ENCODE measurements at regions not wholly inside any gene's neighbourhood (a gene's known extent, or its start where the extent isn't known, plus 50 kb on each side); places are given as distances from the start of the nearest gene placed in this dataset.
"Not testable (repeated sequence)": the region's sequence is repeated elsewhere in the genome, so short reads cannot be mapped to it uniquely, and the experiment has no call there.

DNA sequence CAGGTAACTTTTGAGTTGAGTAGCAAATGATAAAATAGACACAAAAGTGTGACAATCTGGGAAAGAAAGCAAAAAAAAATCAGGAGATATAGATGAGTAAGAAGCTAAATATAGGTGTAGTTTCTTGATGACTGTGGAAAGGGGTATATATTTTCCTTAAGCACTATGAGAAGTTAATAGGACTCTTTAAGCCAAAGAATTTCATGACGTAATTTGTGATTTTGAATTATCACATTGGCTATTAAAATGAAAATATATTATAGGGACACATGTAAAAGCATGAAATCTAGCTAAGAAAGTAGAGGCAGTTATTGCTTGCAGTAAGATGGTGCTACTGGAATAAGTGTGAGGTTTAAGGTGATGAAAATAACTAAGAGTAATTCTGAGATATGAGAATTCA is 759.1 kb downstream of the KCNT2 start:
- Histone ChIP-seq H3K4me1 (ENCODE audit: insufficient read depth, low read length) (peaks cover 55% of the 10 kb centered on the region), H3K9ac (ENCODE audit: low read depth, low read length) (peak overlapping the region; percentile 41; the same call in 1 of the 2 replicates), H3K9me3 (ENCODE audit: control insufficient read depth, insufficient read depth, low read length) (no peaks in the 10 kb centered on the region)

DNA sequence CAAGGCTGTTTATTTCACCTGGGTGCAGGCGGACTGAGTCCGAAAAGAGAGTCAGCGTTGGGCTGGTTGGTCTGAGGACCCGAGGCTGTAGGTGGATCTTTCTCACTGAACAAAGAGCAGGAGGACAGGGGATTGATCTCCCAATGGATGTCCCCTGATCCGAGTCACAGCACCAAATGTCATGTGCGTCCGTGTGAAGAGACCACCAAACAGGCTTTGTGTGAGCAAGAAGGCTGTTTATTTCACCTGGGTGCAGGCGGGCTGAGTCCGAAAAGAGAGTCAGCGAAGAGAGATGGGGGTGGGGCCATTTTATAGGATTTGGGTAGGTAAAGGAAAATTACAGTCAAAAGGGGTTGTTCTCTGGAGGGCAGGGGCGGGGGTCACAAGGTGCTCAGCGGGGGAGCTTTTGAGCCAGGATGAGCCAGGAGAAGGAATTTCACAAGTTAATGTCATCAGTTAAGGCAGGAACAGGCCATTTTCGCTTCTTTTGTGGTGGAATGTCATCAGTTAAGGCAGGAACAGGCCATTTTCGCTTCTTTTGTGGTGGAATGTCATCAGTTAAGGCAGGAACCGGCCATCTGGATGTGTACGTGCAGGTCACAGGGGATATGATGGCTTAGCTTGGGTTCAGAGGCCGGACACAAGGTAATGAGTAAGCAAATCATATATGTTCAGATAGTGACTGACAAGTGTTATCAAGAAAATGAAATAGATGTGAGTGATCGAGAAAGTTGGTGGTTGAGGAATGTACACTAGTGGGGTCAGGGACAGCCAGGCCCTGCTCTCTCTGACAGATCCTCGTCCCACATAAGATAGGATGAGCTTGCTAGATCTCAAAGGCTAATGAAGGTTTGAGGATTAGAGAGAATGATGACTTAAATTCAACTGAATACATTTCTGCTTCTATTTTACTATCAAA is 760.0 kb downstream of the KCNT2 start:
- H3K9me3 ChIP-seq (ENCODE audit: control insufficient read depth, insufficient read depth, low read length); H3K36me3 ChIP-seq (ENCODE audit: insufficient read depth, low read length): not testable (repeated sequence)
- peaks cover 47% of the 10 kb centered on the region for H3K4me1 ChIP-seq (ENCODE audit: insufficient read depth, low read length)
- H3K9ac ChIP-seq (ENCODE audit: low read depth, low read length): peak overlapping the region; percentile 91

More for the DNA sequence above, 759.1 kb downstream of the KCNT2 start:
- no peaks in the 10 kb centered on the region for H3K36me3 ChIP-seq (ENCODE audit: insufficient read depth, low read length)

- no peaks in the 10 kb centered on the region for H3K36me3 ChIP-seq (ENCODE audit: insufficient read depth, low read length)
- H3K9ac ChIP-seq (ENCODE audit: low read depth, low read length): no peak overlapping the region
- H3K9me3 ChIP-seq (ENCODE audit: control insufficient read depth, insufficient read depth, low read length): no peaks in the 10 kb centered on the region
- H3K4me1 ChIP-seq (ENCODE audit: insufficient read depth, low read length): peaks cover 16% of the 10 kb centered on the region; the same call in 1 of the 2 replicates
Observed at GRCh38 chr1:195831789-195832188, 776.5 kb downstream of the KCNT2 start.

DNA sequence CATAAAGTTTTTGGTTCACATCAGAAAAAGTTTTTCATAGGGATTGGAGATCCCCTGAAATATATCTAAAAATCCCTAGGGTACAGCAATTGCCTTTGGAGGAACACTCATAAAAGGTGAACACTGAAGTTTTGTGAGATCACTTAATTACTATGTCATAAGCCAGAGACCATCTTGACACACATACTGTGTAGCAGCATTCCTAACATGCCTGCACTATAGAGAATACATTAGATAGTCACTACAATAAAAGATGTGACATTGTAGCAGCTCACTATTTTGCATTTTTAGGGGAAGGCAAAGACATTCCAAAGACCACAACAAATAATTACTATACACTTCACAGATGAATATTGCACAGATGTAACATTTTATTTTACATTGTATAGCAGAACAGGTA is 779.9 kb downstream of the KCNT2 start:
- Histone ChIP-seq H3K4me1 (ENCODE audit: insufficient read depth, low read length) (peaks cover 20% of the 10 kb centered on the region; the same call in 1 of the 2 replicates), H3K36me3 (ENCODE audit: insufficient read depth, low read length) (no peaks in the 10 kb centered on the region), H3K9me3 (ENCODE audit: control insufficient read depth, insufficient read depth, low read length) (no peaks in the 10 kb centered on the region), H3K9ac (ENCODE audit: low read depth, low read length) (no peak overlapping the region)

DNA sequence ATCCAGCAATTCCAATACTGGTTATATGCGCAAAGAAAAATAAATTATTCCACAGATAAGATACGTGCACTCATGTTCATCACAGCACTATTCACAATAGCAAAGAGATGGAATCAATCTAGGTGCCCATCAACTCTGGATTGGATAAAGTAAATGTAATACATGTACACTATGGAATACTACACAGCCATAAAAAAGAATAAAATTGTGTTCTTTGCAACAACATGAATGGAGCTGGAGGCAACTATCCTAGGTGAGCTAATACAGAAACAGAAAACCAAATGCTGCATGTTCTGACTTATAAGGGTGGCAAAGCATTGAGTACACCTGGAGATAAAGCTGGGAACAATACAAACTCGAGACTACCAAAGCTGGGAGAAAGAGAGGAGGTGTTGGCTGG is 787.3 kb downstream of the KCNT2 start:
- Histone ChIP-seq H3K9ac (ENCODE audit: low read depth, low read length) (no peak overlapping the region), H3K4me1 (ENCODE audit: insufficient read depth, low read length) (peaks cover 7% of the 10 kb centered on the region; the same call in 1 of the 2 replicates), H3K9me3 (ENCODE audit: control insufficient read depth, insufficient read depth, low read length) (peaks cover 2% of the 10 kb centered on the region; the same call in 1 of the 2 replicates), H3K36me3 (ENCODE audit: insufficient read depth, low read length) (peaks cover 5% of the 10 kb centered on the region; the same call in 1 of the 2 replicates)

DNA sequence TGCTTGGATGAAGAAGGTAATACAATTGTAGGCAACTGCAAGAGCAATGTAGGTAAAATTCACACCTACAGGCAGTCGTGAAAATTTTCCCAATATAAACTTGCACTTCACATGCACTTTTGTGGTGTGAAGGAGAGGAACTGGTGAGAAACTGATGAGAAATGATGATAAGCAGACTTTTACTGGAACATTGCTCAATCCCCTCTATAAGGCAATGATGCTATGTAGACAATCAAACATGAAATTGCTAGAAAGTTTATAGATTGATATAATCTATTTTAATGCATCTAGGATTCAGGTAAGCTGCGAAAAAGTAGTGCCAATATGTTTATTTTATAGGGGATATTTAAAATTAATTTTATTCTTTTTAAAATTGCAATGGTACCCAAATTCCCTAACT is 802.2 kb downstream of the KCNT2 start:
- Histone ChIP-seq H3K4me1 (ENCODE audit: insufficient read depth, low read length) (no peaks in the 10 kb centered on the region), H3K9ac (ENCODE audit: low read depth, low read length) (no peak overlapping the region), H3K36me3 (ENCODE audit: insufficient read depth, low read length) (no peaks in the 10 kb centered on the region), H3K9me3 (ENCODE audit: control insufficient read depth, insufficient read depth, low read length) (no peaks in the 10 kb centered on the region)

DNA sequence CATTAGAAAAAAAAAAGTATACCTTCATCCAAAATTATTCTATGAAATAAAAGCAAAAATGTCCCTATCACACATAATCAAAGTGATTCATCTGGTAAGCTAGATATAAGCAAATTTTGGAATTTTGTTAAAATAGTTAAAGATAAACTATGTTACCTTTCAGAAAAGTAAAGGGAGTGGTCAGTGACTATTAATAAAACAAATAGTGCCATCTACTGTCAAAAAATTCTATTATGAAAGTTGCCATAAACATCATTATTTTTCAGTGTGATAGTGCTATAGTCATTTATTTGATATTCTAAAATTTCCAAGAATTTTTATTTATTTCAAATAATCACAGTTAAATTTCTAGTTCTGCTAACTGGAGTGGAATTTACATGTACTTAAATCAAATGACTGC is 803.7 kb downstream of the KCNT2 start:
- H3K9me3 ChIP-seq (ENCODE audit: control insufficient read depth, insufficient read depth, low read length): no peaks in the 10 kb centered on the region
- H3K36me3 ChIP-seq (ENCODE audit: insufficient read depth, low read length): no peaks in the 10 kb centered on the region
- H3K9ac ChIP-seq (ENCODE audit: low read depth, low read length): no peak overlapping the region
- no peaks in the 10 kb centered on the region for H3K4me1 ChIP-seq (ENCODE audit: insufficient read depth, low read length)

- Histone ChIP-seq H3K4me1 (ENCODE audit: insufficient read depth, low read length) (no peaks in the 10 kb centered on the region), H3K9ac (ENCODE audit: low read depth, low read length) (no peak overlapping the region), H3K36me3 (ENCODE audit: insufficient read depth, low read length) (no peaks in the 10 kb centered on the region), H3K9me3 (ENCODE audit: control insufficient read depth, insufficient read depth, low read length) (no peaks in the 10 kb centered on the region)
Observed at GRCh38 chr1:195799016-195799415, 809.2 kb downstream of the KCNT2 start.

DNA sequence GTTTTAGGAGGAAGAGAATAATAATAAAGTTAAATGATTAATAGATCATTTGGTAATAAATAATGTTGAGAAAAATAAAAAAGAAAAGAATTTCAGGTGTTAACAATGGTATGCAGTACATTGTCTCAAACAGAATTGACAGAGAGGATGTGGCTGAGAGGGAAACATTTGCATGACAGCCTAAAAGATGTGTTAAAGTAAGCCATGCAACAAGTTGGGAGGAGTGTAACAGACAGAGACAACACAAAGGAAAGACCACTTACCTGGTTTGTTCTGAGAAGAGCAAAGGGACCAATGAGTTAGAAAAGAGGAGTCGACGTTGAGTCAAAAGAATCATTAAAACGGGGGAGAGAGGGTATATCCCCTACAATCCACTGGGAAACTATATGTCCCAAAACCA is 814.0 kb downstream of the KCNT2 start:
- Histone ChIP-seq H3K36me3 (ENCODE audit: insufficient read depth, low read length) (0 out of 2 replicates have a peak, but pooled peaks cover 3% of the 10 kb centered on the region), H3K4me1 (ENCODE audit: insufficient read depth, low read length) (no peaks in the 10 kb centered on the region), H3K9me3 (ENCODE audit: control insufficient read depth, insufficient read depth, low read length) (no peaks in the 10 kb centered on the region; the same call in 1 of the 2 replicates), H3K9ac (ENCODE audit: low read depth, low read length) (no peak overlapping the region)

GRCh38 chr1:195791796-195792195 is 816.4 kb downstream of the KCNT2 start:
- Histone ChIP-seq H3K9ac (ENCODE audit: low read depth, low read length) (no peak overlapping the region), H3K36me3 (ENCODE audit: insufficient read depth, low read length) (0 out of 2 replicates have a peak, but pooled peaks cover 3% of the 10 kb centered on the region), H3K9me3 (ENCODE audit: control insufficient read depth, insufficient read depth, low read length) (peaks cover 7% of the 10 kb centered on the region), H3K4me1 (ENCODE audit: insufficient read depth, low read length) (no peaks in the 10 kb centered on the region)

- no peaks in the 10 kb centered on the region for H3K4me1 ChIP-seq (ENCODE audit: insufficient read depth, low read length)
- no peak overlapping the region for H3K9ac ChIP-seq (ENCODE audit: low read depth, low read length)
- 0 out of 2 replicates have a peak, but pooled peaks cover 3% of the 10 kb centered on the region for H3K36me3 ChIP-seq (ENCODE audit: insufficient read depth, low read length)
- peaks cover 7% of the 10 kb centered on the region for H3K9me3 ChIP-seq (ENCODE audit: control insufficient read depth, insufficient read depth, low read length)
Observed at GRCh38 chr1:195790514-195791168, 817.6 kb downstream of the KCNT2 start.

- 0 out of 2 replicates have a peak, but pooled peaks cover 3% of the 10 kb centered on the region for H3K36me3 ChIP-seq (ENCODE audit: insufficient read depth, low read length)
- H3K9me3 ChIP-seq (ENCODE audit: control insufficient read depth, insufficient read depth, low read length): peaks cover 7% of the 10 kb centered on the region
- H3K4me1 ChIP-seq (ENCODE audit: insufficient read depth, low read length): no peaks in the 10 kb centered on the region
- H3K9ac ChIP-seq (ENCODE audit: low read depth, low read length): no peak overlapping the region
Observed at GRCh38 chr1:195789321-195789720, 818.9 kb downstream of the KCNT2 start.

- peaks cover 7% of the 10 kb centered on the region for H3K9me3 ChIP-seq (ENCODE audit: control insufficient read depth, insufficient read depth, low read length)
- H3K36me3 ChIP-seq (ENCODE audit: insufficient read depth, low read length): 0 out of 2 replicates have a peak, but pooled peaks cover 3% of the 10 kb centered on the region
- H3K9ac ChIP-seq (ENCODE audit: low read depth, low read length): no peak overlapping the region
- H3K4me1 ChIP-seq (ENCODE audit: insufficient read depth, low read length): no peaks in the 10 kb centered on the region
Observed at GRCh38 chr1:195788721-195789120, 819.5 kb downstream of the KCNT2 start.

DNA sequence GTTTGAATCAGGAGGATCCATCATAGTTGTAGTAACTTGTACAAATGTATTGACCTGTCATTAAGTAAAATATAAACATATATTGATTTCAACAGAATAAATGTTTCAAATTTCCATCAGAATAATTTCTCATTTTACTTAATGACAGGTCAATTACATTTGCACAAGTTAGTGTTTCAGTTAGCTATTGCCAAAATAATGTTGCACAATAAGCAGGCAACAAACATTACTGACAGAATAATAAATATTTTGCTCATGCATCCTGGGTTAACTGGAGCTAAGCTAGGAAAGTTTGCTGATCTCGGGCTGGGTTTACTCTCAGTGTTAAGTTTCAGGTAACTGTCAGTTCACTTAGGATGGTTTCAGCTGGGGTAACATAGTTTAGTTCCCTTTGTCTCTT is 822.4 kb downstream of the KCNT2 start:
- Histone ChIP-seq H3K9ac (ENCODE audit: low read depth, low read length) (no peak overlapping the region), H3K4me1 (ENCODE audit: insufficient read depth, low read length) (no peaks in the 10 kb centered on the region), H3K36me3 (ENCODE audit: insufficient read depth, low read length) (no peaks in the 10 kb centered on the region), H3K9me3 (ENCODE audit: control insufficient read depth, insufficient read depth, low read length) (peaks cover 7% of the 10 kb centered on the region)
